Ovary (tissue), 7 donors: ENCODE measurements at regions not wholly inside any gene's neighbourhood (a gene's known extent, or its start where the extent isn't known, plus 50 kb on each side); places are given as distances from the start of the nearest gene placed in this dataset.

Source experiments
- DNase-seq, 5 donors: peaks; one replicate each; pipeline ENCODE4 v3.0.0-alpha.2; 2019 to 2020
- H3K27ac ChIP-seq, 2 donors: fragments of 200-600 bp; one replicate each; pipeline versions ENCODE4 v1.5.1 to v1.8.0; 2019 to 2022
- H3K27me3 ChIP-seq: fragments of 200-600 bp; one replicate; pipeline ENCODE4 v1.8.0; 2022
- H3K36me3 ChIP-seq: fragments of 200-600 bp; sonication (generic); one replicate; pipeline ENCODE4 v1.5.1; 2019
- H3K4me1 ChIP-seq: one replicate; pipeline ENCODE4 v1.8.1; 2013; ENCODE audit warnings: mild to moderate bottlenecking, moderate library complexity; ENCODE audit not compliant: insufficient read depth
- H3K4me3 ChIP-seq: fragments of 200-600 bp; sonication (generic); one replicate; pipeline ENCODE4 v1.5.1; 2017
- H3K9me3 ChIP-seq, 2 donors: fragments of 200-600 bp in 1 of 2; sonication (generic) in 1 of 2; one replicate each; pipeline versions ENCODE4 v1.5.1 to v1.8.1; 2013 to 2019; ENCODE audit warnings: mild to moderate bottlenecking in 1 of 2, moderate library complexity in 1 of 2
- EP300 ChIP-seq: sonication (generic); formaldehyde crosslinking; IDR thresholded peaks from one replicate; pipeline ENCODE4 v1.6.1; 2017; ENCODE audit warnings: antibody characterized with exemption
- POLR2A ChIP-seq: fragments of 450-650 bp; IDR thresholded peaks from one replicate; pipeline ENCODE4 v1.6.1; 2017; ENCODE audit warnings: antibody characterized with exemption, mild to moderate bottlenecking, moderate library complexity
- WGBS, 3 donors: extraction: QIAGEN DNeasy Blood & Tissue Kit in 1 of 3; methylation state at CpG; one replicate each; pipeline versions ENCODE4 v1.1.5 to v1.1.7; 2013 to 2017; 5-methylcytosine and 5-hydroxymethylcytosine counted together
- intact Hi-C, 4 donors: fragments of 100-400 bp; cut with DNase I; formaldehyde crosslinking; loops; one replicate each; pipeline versions ENCODE4 v1.11.0 to v1.15.1; 2022 to 2023
- TF ChIP-seq, protein P1 (sequence below), 3 donors: fragments of 450-650 bp in 2 of 3; fragments of 200-600 bp in 1 of 3; IDR thresholded peaks; one replicate each; pipeline versions ENCODE4 v1.5.1 to v1.8.0; 2016 to 2022; ENCODE audit warnings: antibody characterized with exemption in 3 of 3, mild to moderate bottlenecking in 1 of 3
- donor health status: DM: no; HTN: no; CAD: no; lungs with moderate emphysema.
- donor health status: DM: no; HTN: no; CAD: no.
- donor health status: Bipolar disorder and iron deficiency.
- donor health status: DM: no; HTN: no; CAD: no.
- donor health status: DM: yes; HTN: yes; CAD: no.

DNA sequence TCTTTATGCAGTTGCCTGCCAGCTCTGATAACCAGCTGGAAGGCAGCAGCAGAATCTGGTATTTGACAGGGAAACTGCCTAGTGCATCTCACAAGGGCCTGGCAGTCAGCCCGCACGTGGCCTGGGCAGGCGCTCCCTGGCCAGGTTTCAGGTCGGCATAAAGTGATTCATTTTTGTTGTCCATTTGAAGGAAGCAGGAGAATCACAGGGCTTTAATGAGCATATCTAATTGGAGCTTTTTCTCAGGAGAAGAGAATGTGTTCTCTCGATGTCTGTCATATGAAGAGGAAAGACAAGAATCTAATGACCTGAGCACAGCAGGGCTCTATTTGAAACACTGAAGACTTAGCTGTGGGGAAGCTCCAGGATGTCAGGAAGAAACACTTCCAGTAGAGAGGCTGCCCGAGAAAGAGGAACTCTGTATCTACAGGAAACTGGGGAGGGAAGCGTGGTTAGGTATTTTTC is 98.8 kb upstream of the MB21D2 start:
- peaks cover 2% of the 10 kb centered on the region for H3K4me1 ChIP-seq
- intact Hi-C loops, result no loop called here
- TF ChIP-seq, protein P1, sequence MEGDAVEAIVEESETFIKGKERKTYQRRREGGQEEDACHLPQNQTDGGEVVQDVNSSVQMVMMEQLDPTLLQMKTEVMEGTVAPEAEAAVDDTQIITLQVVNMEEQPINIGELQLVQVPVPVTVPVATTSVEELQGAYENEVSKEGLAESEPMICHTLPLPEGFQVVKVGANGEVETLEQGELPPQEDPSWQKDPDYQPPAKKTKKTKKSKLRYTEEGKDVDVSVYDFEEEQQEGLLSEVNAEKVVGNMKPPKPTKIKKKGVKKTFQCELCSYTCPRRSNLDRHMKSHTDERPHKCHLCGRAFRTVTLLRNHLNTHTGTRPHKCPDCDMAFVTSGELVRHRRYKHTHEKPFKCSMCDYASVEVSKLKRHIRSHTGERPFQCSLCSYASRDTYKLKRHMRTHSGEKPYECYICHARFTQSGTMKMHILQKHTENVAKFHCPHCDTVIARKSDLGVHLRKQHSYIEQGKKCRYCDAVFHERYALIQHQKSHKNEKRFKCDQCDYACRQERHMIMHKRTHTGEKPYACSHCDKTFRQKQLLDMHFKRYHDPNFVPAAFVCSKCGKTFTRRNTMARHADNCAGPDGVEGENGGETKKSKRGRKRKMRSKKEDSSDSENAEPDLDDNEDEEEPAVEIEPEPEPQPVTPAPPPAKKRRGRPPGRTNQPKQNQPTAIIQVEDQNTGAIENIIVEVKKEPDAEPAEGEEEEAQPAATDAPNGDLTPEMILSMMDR (IDR thresholded peaks at IDR 0.05), result no peak
- TF ChIP-seq POLR2A, result no peak
- no peak for TF ChIP-seq EP300
- H3K27me3 ChIP-seq, result no peaks in the 10 kb centered on the region
- H3K27ac ChIP-seq, result no peak overlapping the region
- no peaks in the 10 kb centered on the region for H3K36me3 ChIP-seq
- WGBS, 3 donors, result 14 to 17% (median 15%) methylated on average over 7 of the region's 7 CpGs
- peak in 3 of 5 donors; percentile 13 to 47 (median 35) for DNase-seq
- H3K4me3 ChIP-seq, result no peak overlapping the region
- no peaks in the 10 kb centered on the region for H3K9me3 ChIP-seq

DNA sequence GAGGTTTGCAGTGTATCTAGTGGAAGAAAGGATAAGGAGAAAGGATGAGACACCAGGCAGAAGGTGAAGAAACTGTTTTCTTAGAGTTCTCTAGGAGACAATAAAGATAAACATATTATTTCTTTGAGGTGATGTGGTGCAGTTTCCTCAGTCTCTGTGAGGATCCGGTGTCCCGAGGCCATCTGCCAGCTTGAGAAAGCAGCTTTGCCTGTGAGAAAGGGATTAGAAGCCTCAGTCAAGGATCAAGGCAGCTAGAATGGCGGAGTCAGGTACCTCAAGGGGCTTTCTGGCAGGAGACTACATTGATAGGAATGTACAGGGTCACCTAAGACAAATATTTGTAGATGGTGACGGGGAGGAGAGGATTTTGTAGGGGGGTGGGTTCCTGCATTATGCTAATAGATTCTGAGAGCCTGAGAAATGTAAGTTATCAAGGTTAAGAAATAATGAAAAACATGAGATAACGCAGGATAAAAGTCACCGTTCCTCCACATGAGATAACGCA is 103.9 kb upstream of the MB21D2 start:
- DNase-seq, result no peak
- TF ChIP-seq POLR2A (no peak), EP300 (no peak)
- TF ChIP-seq, protein P1 (IDR thresholded peaks at IDR 0.05), result no peak
- Histone ChIP-seq H3K9me3 (no peaks in the 10 kb centered on the region), H3K36me3 (no peaks in the 10 kb centered on the region), H3K27ac (no peak overlapping the region), H3K4me1 (no peaks in the 10 kb centered on the region), H3K4me3 (no peak overlapping the region), H3K27me3 (no peaks in the 10 kb centered on the region)
- intact Hi-C loops, result no loop called here
- 59 to 77% (median 59%) methylated on average over 7 of the region's 7 CpGs for WGBS, 3 donors

DNA sequence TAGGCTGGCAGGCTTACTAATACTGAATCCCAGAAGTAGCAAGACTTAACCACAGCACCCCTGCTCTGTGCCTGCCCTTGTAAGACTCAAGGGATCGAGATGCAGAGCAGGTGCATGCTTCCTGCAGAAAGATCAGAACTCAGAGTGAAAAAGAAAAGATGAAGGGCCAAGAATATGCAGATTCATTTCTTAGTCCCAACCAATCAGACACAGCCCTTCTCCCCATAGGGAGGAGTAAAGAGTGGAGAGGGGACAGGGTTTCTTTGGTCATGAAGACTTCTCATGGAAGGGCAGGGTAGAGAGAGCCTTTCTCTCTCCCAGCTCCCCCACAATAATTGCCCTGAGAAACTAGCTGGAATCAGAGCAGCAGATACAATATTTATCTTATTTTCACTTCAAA is 105.6 kb upstream of the MB21D2 start:
- no peaks in the 10 kb centered on the region for H3K36me3 ChIP-seq
- no peak for DNase-seq
- H3K27me3 ChIP-seq, result no peaks in the 10 kb centered on the region
- H3K4me1 ChIP-seq, result no peaks in the 10 kb centered on the region
- intact Hi-C loops, result no loop called here
- H3K27ac ChIP-seq, result no peak overlapping the region
- 88 to 100% (median 89%) methylated on average over 1 of the region's 1 CpG for WGBS, 3 donors
- no peak overlapping the region for H3K4me3 ChIP-seq
- H3K9me3 ChIP-seq, result no peaks in the 10 kb centered on the region
- TF ChIP-seq POLR2A (no peak), EP300 (no peak)
- TF ChIP-seq, protein P1 (IDR thresholded peaks at IDR 0.05), result no peak

DNA sequence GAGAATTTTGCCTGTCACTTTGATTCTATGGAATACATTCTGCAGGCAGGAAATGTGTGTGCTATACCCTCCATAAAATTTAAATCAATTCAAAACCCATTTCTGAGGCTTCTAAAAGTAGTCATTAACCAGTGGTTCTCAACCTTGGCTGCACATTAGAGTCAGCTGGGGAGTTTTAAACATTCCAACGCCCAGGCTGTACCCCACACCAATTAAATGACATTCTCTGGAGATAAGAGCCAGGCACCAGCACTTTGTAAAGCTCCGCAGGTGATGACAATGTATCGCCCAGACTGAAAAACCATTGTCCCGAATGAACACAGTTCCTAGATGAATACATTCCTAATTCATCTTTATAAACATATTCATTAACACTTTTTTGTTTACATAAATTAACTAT is 110.6 kb upstream of the MB21D2 start:
- WGBS, 3 donors, result 74 to 78% (median 74%) methylated on average over 4 of the region's 4 CpGs
- no peaks in the 10 kb centered on the region for H3K36me3 ChIP-seq
- H3K4me1 ChIP-seq, result no peaks in the 10 kb centered on the region
- no peak overlapping the region for H3K4me3 ChIP-seq
- H3K27ac ChIP-seq, result no peak overlapping the region
- TF ChIP-seq POLR2A, result no peak
- no peak for TF ChIP-seq EP300
- TF ChIP-seq, protein P1 (IDR thresholded peaks at IDR 0.05), result no peak
- DNase-seq, result no peak
- no peaks in the 10 kb centered on the region for H3K27me3 ChIP-seq
- no peaks in the 10 kb centered on the region for H3K9me3 ChIP-seq
- intact Hi-C loops, result no loop called here
